ENCODE measurements at regions not wholly inside any gene's neighbourhood (a gene's known extent, or its start where the extent isn't known, plus 50 kb on each side); places are given as distances from the start of the nearest gene placed in this dataset.

DNA sequence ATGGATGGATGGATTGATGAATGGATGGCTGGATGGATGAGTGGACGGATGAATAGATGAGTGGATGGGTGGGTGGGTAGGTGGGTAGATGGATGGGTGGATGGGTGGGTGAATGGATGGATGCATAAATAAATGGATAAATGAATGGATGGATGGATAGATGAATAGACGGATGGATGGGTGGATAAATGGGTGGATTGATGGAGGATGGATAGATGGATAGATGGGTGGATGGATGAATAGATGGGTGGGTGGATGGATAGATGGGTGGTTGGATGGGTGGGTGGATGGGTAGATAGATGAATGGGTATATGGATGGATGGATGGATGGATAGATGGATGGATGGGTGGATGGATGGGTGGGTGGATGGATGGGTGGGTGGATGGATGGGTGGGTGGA is 84.9 kb upstream of the ZNF536 start:
- H3K4me1 ChIP-seq (ENCODE audit: control insufficient read depth in 1 of 2, insufficient read depth in 2 of 2, low read depth in 1 of 2, low read length in 1 of 2), result no peaks in the 10 kb centered on the region; a peak in 2 of 4 replicates
- H2AFZ ChIP-seq (ENCODE audit: low read depth), result no peak overlapping the region
- no peak overlapping the region for H3K9ac ChIP-seq
- TF ChIP-seq, protein P1, sequence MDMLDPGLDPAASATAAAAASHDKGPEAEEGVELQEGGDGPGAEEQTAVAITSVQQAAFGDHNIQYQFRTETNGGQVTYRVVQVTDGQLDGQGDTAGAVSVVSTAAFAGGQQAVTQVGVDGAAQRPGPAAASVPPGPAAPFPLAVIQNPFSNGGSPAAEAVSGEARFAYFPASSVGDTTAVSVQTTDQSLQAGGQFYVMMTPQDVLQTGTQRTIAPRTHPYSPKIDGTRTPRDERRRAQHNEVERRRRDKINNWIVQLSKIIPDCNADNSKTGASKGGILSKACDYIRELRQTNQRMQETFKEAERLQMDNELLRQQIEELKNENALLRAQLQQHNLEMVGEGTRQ (IDR thresholded peaks at IDR 0.05; ENCODE audit: borderline replicate concordance, low read depth, low read length), result no peak
- TF ChIP-seq POLR2AphosphoS5 (IDR thresholded peaks at IDR 0.05; ENCODE audit: low read depth, low read length) (no peak), ZBTB33 (IDR thresholded peaks at IDR 0.05; ENCODE audit: borderline replicate concordance, low read depth) (no peak), GATA2 (CRISPR knock-in tag; IDR thresholded peaks at IDR 0.05) (no peak), RCOR1 (IDR thresholded peaks at IDR 0.05; ENCODE audit: low read length) (no peak), RFX5 (IDR thresholded peaks at IDR 0.05; ENCODE audit: low read length) (no peak), EP300 (IDR thresholded peaks at IDR 0.05; ENCODE audit: borderline replicate concordance in 1 of 2, low read depth in 1 of 2, low read length in 1 of 2) (no peak), NRF1 (IDR thresholded peaks at IDR 0.05; ENCODE audit: low read depth, low read length) (no peak), SMC3 (IDR thresholded peaks at IDR 0.05; ENCODE audit: low read depth, low read length) (no peak), MAX (IDR thresholded peaks at IDR 0.05; ENCODE audit: low read depth) (no peak), SIN3A (IDR thresholded peaks at IDR 0.05; ENCODE audit: borderline replicate concordance, low read depth, low read length) (no peak), JUND (IDR thresholded peaks at IDR 0.05) (no peak), RAD21 (IDR thresholded peaks at IDR 0.05; ENCODE audit: low read length) (no peak), FOXJ3 (CRISPR knock-in tag; IDR thresholded peaks at IDR 0.05) (no peak), YY1 (IDR thresholded peaks at IDR 0.05; ENCODE audit: low read depth) (no peak), FOXM1 (IDR thresholded peaks at IDR 0.05; ENCODE audit: low read depth) (no peak)
- TF ChIP-seq, protein P2, sequence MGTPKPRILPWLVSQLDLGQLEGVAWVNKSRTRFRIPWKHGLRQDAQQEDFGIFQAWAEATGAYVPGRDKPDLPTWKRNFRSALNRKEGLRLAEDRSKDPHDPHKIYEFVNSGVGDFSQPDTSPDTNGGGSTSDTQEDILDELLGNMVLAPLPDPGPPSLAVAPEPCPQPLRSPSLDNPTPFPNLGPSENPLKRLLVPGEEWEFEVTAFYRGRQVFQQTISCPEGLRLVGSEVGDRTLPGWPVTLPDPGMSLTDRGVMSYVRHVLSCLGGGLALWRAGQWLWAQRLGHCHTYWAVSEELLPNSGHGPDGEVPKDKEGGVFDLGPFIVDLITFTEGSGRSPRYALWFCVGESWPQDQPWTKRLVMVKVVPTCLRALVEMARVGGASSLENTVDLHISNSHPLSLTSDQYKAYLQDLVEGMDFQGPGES (IDR thresholded peaks at IDR 0.05; ENCODE audit: low read depth, low read length), result no peak
- TF ChIP-seq, protein P3, sequence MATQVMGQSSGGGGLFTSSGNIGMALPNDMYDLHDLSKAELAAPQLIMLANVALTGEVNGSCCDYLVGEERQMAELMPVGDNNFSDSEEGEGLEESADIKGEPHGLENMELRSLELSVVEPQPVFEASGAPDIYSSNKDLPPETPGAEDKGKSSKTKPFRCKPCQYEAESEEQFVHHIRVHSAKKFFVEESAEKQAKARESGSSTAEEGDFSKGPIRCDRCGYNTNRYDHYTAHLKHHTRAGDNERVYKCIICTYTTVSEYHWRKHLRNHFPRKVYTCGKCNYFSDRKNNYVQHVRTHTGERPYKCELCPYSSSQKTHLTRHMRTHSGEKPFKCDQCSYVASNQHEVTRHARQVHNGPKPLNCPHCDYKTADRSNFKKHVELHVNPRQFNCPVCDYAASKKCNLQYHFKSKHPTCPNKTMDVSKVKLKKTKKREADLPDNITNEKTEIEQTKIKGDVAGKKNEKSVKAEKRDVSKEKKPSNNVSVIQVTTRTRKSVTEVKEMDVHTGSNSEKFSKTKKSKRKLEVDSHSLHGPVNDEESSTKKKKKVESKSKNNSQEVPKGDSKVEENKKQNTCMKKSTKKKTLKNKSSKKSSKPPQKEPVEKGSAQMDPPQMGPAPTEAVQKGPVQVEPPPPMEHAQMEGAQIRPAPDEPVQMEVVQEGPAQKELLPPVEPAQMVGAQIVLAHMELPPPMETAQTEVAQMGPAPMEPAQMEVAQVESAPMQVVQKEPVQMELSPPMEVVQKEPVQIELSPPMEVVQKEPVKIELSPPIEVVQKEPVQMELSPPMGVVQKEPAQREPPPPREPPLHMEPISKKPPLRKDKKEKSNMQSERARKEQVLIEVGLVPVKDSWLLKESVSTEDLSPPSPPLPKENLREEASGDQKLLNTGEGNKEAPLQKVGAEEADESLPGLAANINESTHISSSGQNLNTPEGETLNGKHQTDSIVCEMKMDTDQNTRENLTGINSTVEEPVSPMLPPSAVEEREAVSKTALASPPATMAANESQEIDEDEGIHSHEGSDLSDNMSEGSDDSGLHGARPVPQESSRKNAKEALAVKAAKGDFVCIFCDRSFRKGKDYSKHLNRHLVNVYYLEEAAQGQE (IDR thresholded peaks at IDR 0.05; ENCODE audit: low read depth, low read length), result no peak
- TF ChIP-seq, protein P4, sequence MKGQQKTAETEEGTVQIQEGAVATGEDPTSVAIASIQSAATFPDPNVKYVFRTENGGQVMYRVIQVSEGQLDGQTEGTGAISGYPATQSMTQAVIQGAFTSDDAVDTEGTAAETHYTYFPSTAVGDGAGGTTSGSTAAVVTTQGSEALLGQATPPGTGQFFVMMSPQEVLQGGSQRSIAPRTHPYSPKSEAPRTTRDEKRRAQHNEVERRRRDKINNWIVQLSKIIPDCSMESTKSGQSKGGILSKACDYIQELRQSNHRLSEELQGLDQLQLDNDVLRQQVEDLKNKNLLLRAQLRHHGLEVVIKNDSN (IDR thresholded peaks at IDR 0.05; ENCODE audit: borderline replicate concordance, low read depth), result no peak
- no peaks in the 10 kb centered on the region for H3K27me3 ChIP-seq (ENCODE audit: insufficient read depth)
- H3F3A ChIP-seq (replicated peaks; ENCODE audit: insufficient read depth), result no peaks in the 10 kb centered on the region
- no peak overlapping the region for H3K4me2 ChIP-seq
- no peak overlapping the region for H3K27ac ChIP-seq (ENCODE audit: low read depth in 2 of 2, low read length in 1 of 2)
- no peak overlapping the region for H3K4me3 ChIP-seq (ENCODE audit: low read depth in 2 of 2, low read length in 1 of 2)
- CTCF ChIA-PET, result no interaction called here
- 24% methylated on average over 2 of the region's 2 CpGs for WGBS (ENCODE audit: low lambda C conversion rate)
- DNase-seq, result no peak
- H4K20me1 ChIP-seq (ENCODE audit: insufficient read depth), result no peaks in the 10 kb centered on the region
- POLR2A ChIA-PET, result no interaction called here
- no peaks in the 10 kb centered on the region for H3K79me2 ChIP-seq (ENCODE audit: insufficient read depth)
- H3K9me2 ChIP-seq, result no peaks in the 10 kb centered on the region
- H3K36me3 ChIP-seq (replicated peaks in 1 of 2; ENCODE audit: control insufficient read depth in 1 of 2, insufficient read depth in 2 of 2, low read length in 1 of 2), result no peaks in the 10 kb centered on the region
- H3K9me3 ChIP-seq, result no peaks in the 10 kb centered on the region

Measured in SK-N-SH (cell line).